ENCODE measurements at regions not wholly inside any gene's neighbourhood (a gene's known extent, or its start where the extent isn't known, plus 50 kb on each side); places are given as distances from the start of the nearest gene placed in this dataset.

DNA sequence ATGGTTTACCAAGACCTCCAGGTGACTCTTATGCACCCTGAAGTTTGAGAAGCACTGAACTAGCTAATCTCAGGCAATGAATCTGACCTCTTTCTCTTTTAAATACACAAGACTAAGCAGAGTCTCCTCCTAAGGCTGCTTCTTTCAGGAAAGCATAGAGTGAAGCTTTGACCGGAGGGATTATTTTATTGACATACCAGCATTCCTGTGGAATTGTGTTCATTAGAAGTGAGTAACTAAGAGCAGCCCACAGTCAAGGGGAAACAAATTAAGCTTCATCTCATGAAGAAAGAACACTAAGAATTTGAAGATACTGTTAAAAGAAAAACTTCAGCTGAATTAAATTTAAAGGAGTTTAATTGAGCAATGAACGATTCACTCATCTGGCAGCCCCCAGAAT, 963.5 kb downstream of the NTRK3 start:
- TF ChIP-seq POLR2A (IDR thresholded peaks at IDR 0.05; ENCODE audit: low read depth, low read length) (no peak), PAX5 (IDR thresholded peaks at IDR 0.05; ENCODE audit: insufficient read depth, low read length, severe bottlenecking) (no peak), POLR2AphosphoS5 (IDR thresholded peaks at IDR 0.05; ENCODE audit: low read depth, low read length) (no peak), TAF1 (IDR thresholded peaks at IDR 0.05; ENCODE audit: low read depth, low read length) (no peak), SPI1 (IDR thresholded peaks at IDR 0.05; ENCODE audit: low read depth, low read length) (no peak), POU2F2 (IDR thresholded peaks at IDR 0.05; ENCODE audit: low read depth, low read length) (no peak)
